B cell (primary cell): ENCODE measurements at regions not wholly inside any gene's neighbourhood (a gene's known extent, or its start where the extent isn't known, plus 50 kb on each side); places are given as distances from the start of the nearest gene placed in this dataset.

Experiments
- ATAC-seq: fragments of 200-7000 bp; cut with Tn5 transposase; one replicate; pipeline ENCODE4 v1.10.0; 2021; ENCODE audit warnings: low read depth, mild to moderate bottlenecking, moderate number of reproducible peaks, moderate library complexity
- CTCF ChIA-PET: fragments of 350-600 bp; sonication (Branson Sonifier 250); formaldehyde crosslinking; loops from one replicate; lab custom pipeline; 2021; ENCODE audit warnings: antibody characterized with exemption, inconsistent platforms; lab: Charles Lee
- POLR2A ChIA-PET: fragments of 350-600 bp; sonication (Branson Sonifier 250); formaldehyde crosslinking; loops from one replicate; lab custom pipeline; 2021; ENCODE audit warnings: antibody characterized with exemption; lab: Charles Lee
- DNase-seq: peaks from one replicate; pipeline ENCODE4 v3.0.0; 2013
- H2AFZ ChIP-seq: 2 replicates; pipeline ENCODE4 v1.6.1; 2012; ENCODE audit warnings: mild to moderate bottlenecking, low read depth, low read length; ENCODE audit not compliant: insufficient read depth, poor library complexity, severe bottlenecking
- H3K27ac ChIP-seq, 2 donors: 1 replicate in 1 of 2; 2 replicates in 1 of 2; pipeline ENCODE4 v1.5.1; 2012 to 2013; ENCODE audit warnings: low read length in 2 of 2, mild to moderate bottlenecking in 2 of 2, moderate library complexity in 1 of 2
- H3K27me3 ChIP-seq, 4 experiments: fragments of 200-600 bp in 1 of 4; sonication (generic) in 1 of 4; replicated peaks in 1 of 4; 1 replicate in 2 of 4; 2 replicates in 2 of 4; pipeline versions ENCODE4 v1.6.1 to v1.7.0; 2013 to 2016; ENCODE audit warnings: low read length in 3 of 4, mild to moderate bottlenecking in 2 of 4, mixed read lengths in 1 of 4, moderate library complexity in 1 of 4; ENCODE audit not compliant: insufficient read depth in 4 of 4, control insufficient read depth in 3 of 4; ENCODE audit errors: control extremely low read depth in 1 of 4
- H3K36me3 ChIP-seq, 2 experiments: replicated peaks in 1 of 2; 1 replicate in 1 of 2; 2 replicates in 1 of 2; pipeline versions ENCODE4 v1.6.1 to v1.7.1; 2013; ENCODE audit warnings: low read length in 1 of 2; ENCODE audit not compliant: insufficient read depth in 2 of 2, control insufficient read depth in 1 of 2; ENCODE audit errors: control extremely low read depth in 1 of 2, extremely low read depth in 1 of 2
- H3K4me1 ChIP-seq, 2 donors: fragments of 200-600 bp in 1 of 2; sonication (generic) in 1 of 2; 1 replicate in 1 of 2; 2 replicates in 1 of 2; pipeline versions ENCODE4 v1.5.1 to v1.6.1; 2013 to 2017; ENCODE audit warnings: low read length in 2 of 2; ENCODE audit not compliant: control insufficient read depth in 2 of 2, insufficient read depth in 2 of 2
- H3K4me2 ChIP-seq: replicated peaks from 2 replicates; pipeline ENCODE3; 2012; ENCODE audit warnings: mild to moderate bottlenecking, low read depth, low read length; ENCODE audit not compliant: poor library complexity, severe bottlenecking
- H3K4me3 ChIP-seq, 5 experiments: fragments of 200-600 bp in 1 of 5; sonication (generic) in 1 of 5; 1 replicate in 3 of 5; 2 replicates in 2 of 5; pipeline versions ENCODE4 v1.5.1 to v1.7.0; 2011 to 2016; ENCODE audit warnings: low read length in 4 of 5, mild to moderate bottlenecking in 4 of 5, low read depth in 2 of 5, control low read depth in 1 of 5, moderate library complexity in 1 of 5; ENCODE audit not compliant: insufficient read depth in 1 of 5; ENCODE audit errors: control extremely low read depth in 1 of 5, extremely low read depth in 1 of 5
- H3K79me2 ChIP-seq: fragments of 200-600 bp; sonication (generic); one replicate; pipeline ENCODE4 v1.6.0; 2016; ENCODE audit warnings: low read length; ENCODE audit not compliant: control insufficient read depth, insufficient read depth
- H3K9ac ChIP-seq: fragments of 200-600 bp; sonication (generic); 2 replicates; pipeline ENCODE4 v1.6.1; 2017; ENCODE audit warnings: mild to moderate bottlenecking, low read length, moderate library complexity
- H3K9me3 ChIP-seq, 3 donors: one replicate each; pipeline versions ENCODE4 v1.6.1 to v1.7.1; 2013; ENCODE audit warnings: low read length in 2 of 3; ENCODE audit not compliant: control insufficient read depth in 2 of 3, insufficient read depth in 1 of 3; ENCODE audit errors: control extremely low read depth in 1 of 3
- H4K20me1 ChIP-seq: 2 replicates; pipeline ENCODE4 v1.6.0; 2012; ENCODE audit warnings: mild to moderate bottlenecking, low read length; ENCODE audit not compliant: insufficient read depth, control insufficient read depth, poor library complexity, severe bottlenecking
- H3K27ac Mint-ChIP-seq: one replicate; pipeline ENCODE4 v1.8.0; 2021; ENCODE audit warnings: mixed read lengths
- H3K27me3 Mint-ChIP-seq: one replicate; pipeline ENCODE4 v1.8.0; 2021; ENCODE audit warnings: mixed read lengths
- H3K4me1 Mint-ChIP-seq: one replicate; pipeline ENCODE4 v1.8.0; 2021; ENCODE audit warnings: mixed read lengths
- H3K4me3 Mint-ChIP-seq: one replicate; pipeline ENCODE4 v1.8.0; 2021; ENCODE audit warnings: mixed read lengths
- H3K9me3 Mint-ChIP-seq: one replicate; pipeline ENCODE4 v1.8.0; 2022; ENCODE audit warnings: mixed read lengths; ENCODE audit not compliant: insufficient read depth
- EZH2 ChIP-seq: IDR thresholded peaks from 2 replicates; pipeline ENCODE4 v1.6.1; 2012; ENCODE audit warnings: borderline replicate concordance, low read depth, mild to moderate bottlenecking, moderate library complexity, low read length; ENCODE audit not compliant: insufficient read depth, poor library complexity, severe bottlenecking
- WGBS: methylation state at CpG from one replicate; pipeline ENCODE4 v1.1.5; 2013; ENCODE audit warnings: missing lambda C conversion rate; ENCODE audit not compliant: insufficient coverage; 5-methylcytosine and 5-hydroxymethylcytosine counted together
- intact Hi-C: fragments of 100-400 bp; cut with micrococcal nuclease; formaldehyde crosslinking; loops from one replicate; pipeline ENCODE4 v1.10.0; 2022
- TF ChIP-seq, protein P1 (sequence below): fragments of 200-600 bp; IDR thresholded peaks from one replicate; pipeline ENCODE4 v1.8.0; 2022; ENCODE audit warnings: antibody characterized with exemption, mild to moderate bottlenecking

DNA sequence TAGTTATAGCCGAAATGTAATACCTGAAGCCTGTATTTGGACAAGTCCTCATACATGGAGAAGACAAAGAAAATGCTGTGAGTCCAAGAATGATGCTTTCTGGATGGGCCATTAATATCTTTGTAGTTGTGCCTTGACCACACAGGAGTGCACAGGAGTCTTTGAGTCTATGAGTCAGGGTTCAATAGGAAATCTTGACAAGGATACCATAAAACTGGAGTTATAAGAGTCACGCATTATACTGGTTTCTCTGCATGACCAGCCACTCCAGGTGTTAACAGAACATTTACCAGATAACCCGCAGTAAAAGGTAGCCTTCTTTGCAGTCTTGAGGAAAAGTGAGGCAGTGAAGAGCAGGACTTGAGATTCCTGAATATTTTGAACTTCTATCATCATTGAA is 464.6 kb upstream of the PKN2 start:
- Mint-ChIP-seq H3K9me3 (no peaks in the 10 kb centered on the region), H3K4me1 (no peaks in the 10 kb centered on the region), H3K4me3 (no peak overlapping the region), H3K27me3 (peaks cover 3% of the 10 kb centered on the region), H3K27ac (no peak overlapping the region)
- Histone ChIP-seq H3K27ac (no peak overlapping the region), H3K4me2 (no peak overlapping the region), H3K4me3 (no peak overlapping the region), H3K9me3 (no peaks in the 10 kb centered on the region), H4K20me1 (no peaks in the 10 kb centered on the region), H3K36me3 (no peaks in the 10 kb centered on the region), H3K79me2 (no peaks in the 10 kb centered on the region), H3K27me3 (no peaks in the 10 kb centered on the region), H3K4me1 (no peaks in the 10 kb centered on the region), H2AFZ (no peak overlapping the region), H3K9ac (no peak overlapping the region)
- DNase-seq (no peak), ATAC-seq (no peak)
- no CpG with 5 or more reads among the region's 3 CpGs for WGBS
- TF ChIP-seq EZH2, result no peak
- TF ChIP-seq, protein P1, sequence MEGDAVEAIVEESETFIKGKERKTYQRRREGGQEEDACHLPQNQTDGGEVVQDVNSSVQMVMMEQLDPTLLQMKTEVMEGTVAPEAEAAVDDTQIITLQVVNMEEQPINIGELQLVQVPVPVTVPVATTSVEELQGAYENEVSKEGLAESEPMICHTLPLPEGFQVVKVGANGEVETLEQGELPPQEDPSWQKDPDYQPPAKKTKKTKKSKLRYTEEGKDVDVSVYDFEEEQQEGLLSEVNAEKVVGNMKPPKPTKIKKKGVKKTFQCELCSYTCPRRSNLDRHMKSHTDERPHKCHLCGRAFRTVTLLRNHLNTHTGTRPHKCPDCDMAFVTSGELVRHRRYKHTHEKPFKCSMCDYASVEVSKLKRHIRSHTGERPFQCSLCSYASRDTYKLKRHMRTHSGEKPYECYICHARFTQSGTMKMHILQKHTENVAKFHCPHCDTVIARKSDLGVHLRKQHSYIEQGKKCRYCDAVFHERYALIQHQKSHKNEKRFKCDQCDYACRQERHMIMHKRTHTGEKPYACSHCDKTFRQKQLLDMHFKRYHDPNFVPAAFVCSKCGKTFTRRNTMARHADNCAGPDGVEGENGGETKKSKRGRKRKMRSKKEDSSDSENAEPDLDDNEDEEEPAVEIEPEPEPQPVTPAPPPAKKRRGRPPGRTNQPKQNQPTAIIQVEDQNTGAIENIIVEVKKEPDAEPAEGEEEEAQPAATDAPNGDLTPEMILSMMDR, result no peak
- ChIA-PET CTCF (interaction anchor here (2.4 kb wide), 1 partner anchor 39 kb away, joined by 9 read pairs; no protein-coding TSS in a partner anchor), POLR2A (no interaction called here)
- intact Hi-C loops, result no loop called here

DNA sequence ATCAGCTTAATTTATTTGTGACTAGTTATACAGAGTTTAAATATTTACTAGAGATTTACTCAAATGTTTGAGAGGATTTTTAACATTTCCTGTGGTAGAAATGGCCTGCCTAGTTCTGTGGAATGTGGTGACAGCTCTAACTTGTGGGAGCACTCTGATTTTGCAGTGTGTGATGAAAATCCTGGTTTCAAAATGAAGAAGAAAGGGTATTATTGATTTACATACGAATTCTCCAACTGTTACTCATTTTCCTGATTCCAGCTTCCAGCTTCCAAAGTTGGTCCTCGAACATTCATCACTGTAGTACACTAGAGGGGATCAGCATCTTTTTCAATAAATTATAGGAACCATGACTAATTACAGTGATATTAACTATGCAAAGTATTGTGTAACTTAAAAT is 462.7 kb upstream of the PKN2 start:
- Histone ChIP-seq H2AFZ (no peak overlapping the region), H3K27me3 (no peaks in the 10 kb centered on the region), H3K9ac (no peak overlapping the region), H3K27ac (no peak overlapping the region), H4K20me1 (no peaks in the 10 kb centered on the region), H3K4me3 (no peak overlapping the region), H3K9me3 (no peaks in the 10 kb centered on the region), H3K4me2 (no peak overlapping the region), H3K79me2 (no peaks in the 10 kb centered on the region), H3K36me3 (no peaks in the 10 kb centered on the region), H3K4me1 (no peaks in the 10 kb centered on the region)
- ChIA-PET CTCF (interaction anchor here (1.4 to 1.8 kb wide), 2 partner anchors 36 to 41 kb away, joined by 3 to 19 read pairs; no protein-coding TSS in a partner anchor), POLR2A (no interaction called here)
- H3K9me3 Mint-ChIP-seq, result no peaks in the 10 kb centered on the region
- no peak overlapping the region for H3K4me3 Mint-ChIP-seq
- H3K27me3 Mint-ChIP-seq, result peaks cover 3% of the 10 kb centered on the region
- WGBS, result no CpG with 5 or more reads among the region's 2 CpGs
- no peaks in the 10 kb centered on the region for H3K4me1 Mint-ChIP-seq
- no peak for TF ChIP-seq EZH2
- TF ChIP-seq, protein P1, result no peak
- DNase-seq (no peak), ATAC-seq (no peak)
- intact Hi-C loops, result no loop called here
- no peak overlapping the region for H3K27ac Mint-ChIP-seq
